ENCODE measurements at regions not wholly inside any gene's neighbourhood (a gene's known extent, or its start where the extent isn't known, plus 50 kb on each side); places are given as distances from the start of the nearest gene placed in this dataset.

- no peak for TF ChIP-seq CTCF (IDR thresholded peaks at IDR 0.05; ENCODE audit: extremely low read depth, missing control alignments)
- DNase-seq (ENCODE audit: low spot score): no peak
These were observed 74.3 kb downstream of the ANKRD7 start for GRCh38 chr7:118298771-118299170.

GRCh38 chr7:118300177-118300576, 75.7 kb downstream of the ANKRD7 start:
- DNase-seq (ENCODE audit: low spot score): no peak
- no peak for TF ChIP-seq CTCF (IDR thresholded peaks at IDR 0.05; ENCODE audit: extremely low read depth, missing control alignments)

- DNase-seq (ENCODE audit: low spot score): no peak
- TF ChIP-seq CTCF (IDR thresholded peaks at IDR 0.05; ENCODE audit: extremely low read depth, missing control alignments): no peak
These were observed 79.6 kb downstream of the ANKRD7 start for GRCh38 chr7:118304100-118304499.

GRCh38 chr7:118305671-118306070, 81.2 kb downstream of the ANKRD7 start:
- no peak for DNase-seq (ENCODE audit: low spot score)
- TF ChIP-seq CTCF (IDR thresholded peaks at IDR 0.05; ENCODE audit: extremely low read depth, missing control alignments): no peak

- no peak for TF ChIP-seq CTCF (IDR thresholded peaks at IDR 0.05; ENCODE audit: extremely low read depth, missing control alignments)
- no peak for DNase-seq (ENCODE audit: low spot score)
These were observed 82.3 kb downstream of the ANKRD7 start for GRCh38 chr7:118306771-118307170.

GRCh38 chr7:118311121-118311836, 86.8 kb downstream of the ANKRD7 start:
- no peak for DNase-seq (ENCODE audit: low spot score)
- TF ChIP-seq CTCF (IDR thresholded peaks at IDR 0.05; ENCODE audit: extremely low read depth, missing control alignments): no peak

- DNase-seq (ENCODE audit: low spot score): no peak
- TF ChIP-seq CTCF (IDR thresholded peaks at IDR 0.05; ENCODE audit: extremely low read depth, missing control alignments): no peak
These were observed 87.5 kb downstream of the ANKRD7 start for GRCh38 chr7:118312051-118312450.
